Dendritic cell treated with granulocyte-macrophage colony-stimulating factor and Interleukin-4, amounts not matched to agents 40 ng/mL and 50 ng/mL, for 4 days (primary cell): ENCODE measurements at regions not wholly inside any gene's neighbourhood (a gene's known extent, or its start where the extent isn't known, plus 50 kb on each side); places are given as distances from the start of the nearest gene placed in this dataset.

Source experiments
- H3K27ac Mint-ChIP-seq: one replicate; pipeline ENCODE4 v1.8.0; 2022; ENCODE audit warnings: mild to moderate bottlenecking, mixed read lengths
- H3K27me3 Mint-ChIP-seq: one replicate; pipeline ENCODE4 v1.8.0; 2022; ENCODE audit warnings: mild to moderate bottlenecking, mixed read lengths
- H3K36me3 Mint-ChIP-seq: one replicate; pipeline ENCODE4 v1.8.0; 2022; ENCODE audit warnings: low read depth, mixed read lengths
- H3K4me1 Mint-ChIP-seq: one replicate; pipeline ENCODE4 v1.8.0; 2022; ENCODE audit warnings: low read depth, mixed read lengths
- H3K4me3 Mint-ChIP-seq: one replicate; pipeline ENCODE4 v1.8.0; 2022; ENCODE audit warnings: mild to moderate bottlenecking, moderate library complexity, mixed read lengths
- H3K9me3 Mint-ChIP-seq: one replicate; pipeline ENCODE4 v1.8.0; 2022; ENCODE audit warnings: mixed read lengths
- intact Hi-C: fragments of 100-400 bp; cut with micrococcal nuclease; formaldehyde crosslinking; loops from one replicate; pipeline ENCODE4 v1.15.0; 2022

GRCh38 chr6:7468382-7469081 is 72.9 kb upstream of the DSP start:
- no peaks in the 10 kb centered on the region for H3K9me3 Mint-ChIP-seq
- H3K4me1 Mint-ChIP-seq, result peaks cover 20% of the 10 kb centered on the region
- no peak overlapping the region for H3K27ac Mint-ChIP-seq
- peak overlapping the region; percentile 54 for H3K4me3 Mint-ChIP-seq
- intact Hi-C loops, result no loop called here
- H3K36me3 Mint-ChIP-seq, result no peaks in the 10 kb centered on the region
- peaks cover 4% of the 10 kb centered on the region for H3K27me3 Mint-ChIP-seq

- intact Hi-C loops, result no loop called here
- Mint-ChIP-seq H3K27me3 (peaks cover 3% of the 10 kb centered on the region), H3K9me3 (no peaks in the 10 kb centered on the region), H3K4me3 (no peak overlapping the region), H3K27ac (no peak overlapping the region), H3K36me3 (no peaks in the 10 kb centered on the region), H3K4me1 (peaks cover 20% of the 10 kb centered on the region)
These were observed 71.8 kb upstream of the DSP start for GRCh38 chr6:7469696-7470095.

GRCh38 chr6:7471171-7471570 is 70.3 kb upstream of the DSP start:
- Mint-ChIP-seq H3K36me3 (no peaks in the 10 kb centered on the region), H3K27me3 (peaks cover 3% of the 10 kb centered on the region), H3K9me3 (no peaks in the 10 kb centered on the region), H3K4me3 (no peak overlapping the region), H3K4me1 (peaks cover 20% of the 10 kb centered on the region), H3K27ac (no peak overlapping the region)
- intact Hi-C loops, result no loop called here

- H3K27me3 Mint-ChIP-seq, result peaks cover 5% of the 10 kb centered on the region
- peaks cover 10% of the 10 kb centered on the region for H3K4me1 Mint-ChIP-seq
- H3K9me3 Mint-ChIP-seq, result no peaks in the 10 kb centered on the region
- H3K36me3 Mint-ChIP-seq, result no peaks in the 10 kb centered on the region
- intact Hi-C loops, result no loop called here
- no peak overlapping the region for H3K4me3 Mint-ChIP-seq
- H3K27ac Mint-ChIP-seq, result no peak overlapping the region
These were observed 67.4 kb upstream of the DSP start for GRCh38 chr6:7473805-7474719.

GRCh38 chr6:7475081-7475480 is 66.4 kb upstream of the DSP start:
- no peaks in the 10 kb centered on the region for H3K9me3 Mint-ChIP-seq
- no peak overlapping the region for H3K4me3 Mint-ChIP-seq
- no peak overlapping the region for H3K27ac Mint-ChIP-seq
- H3K36me3 Mint-ChIP-seq, result no peaks in the 10 kb centered on the region
- H3K4me1 Mint-ChIP-seq, result peaks cover 17% of the 10 kb centered on the region
- intact Hi-C loops, result no loop called here
- peaks cover 5% of the 10 kb centered on the region for H3K27me3 Mint-ChIP-seq

GRCh38 chr6:7479801-7480266 is 61.6 kb upstream of the DSP start:
- Mint-ChIP-seq H3K27me3 (peaks cover 6% of the 10 kb centered on the region), H3K4me3 (no peak overlapping the region), H3K4me1 (peaks cover 8% of the 10 kb centered on the region), H3K36me3 (no peaks in the 10 kb centered on the region), H3K27ac (no peak overlapping the region), H3K9me3 (no peaks in the 10 kb centered on the region)
- intact Hi-C loops, result no loop called here

GRCh38 chr6:7484666-7485065 is 56.8 kb upstream of the DSP start:
- peaks cover 5% of the 10 kb centered on the region for H3K4me1 Mint-ChIP-seq
- H3K27ac Mint-ChIP-seq, result no peak overlapping the region
- H3K27me3 Mint-ChIP-seq, result peaks cover 8% of the 10 kb centered on the region
- no peaks in the 10 kb centered on the region for H3K9me3 Mint-ChIP-seq
- no peak overlapping the region for H3K4me3 Mint-ChIP-seq
- intact Hi-C loops, result no loop called here
- no peaks in the 10 kb centered on the region for H3K36me3 Mint-ChIP-seq

GRCh38 chr6:7486951-7487350 is 54.5 kb upstream of the DSP start:
- no peak overlapping the region for H3K4me3 Mint-ChIP-seq
- H3K27ac Mint-ChIP-seq, result no peak overlapping the region
- H3K36me3 Mint-ChIP-seq, result no peaks in the 10 kb centered on the region
- peaks cover 9% of the 10 kb centered on the region for H3K27me3 Mint-ChIP-seq
- intact Hi-C loops, result no loop called here
- H3K4me1 Mint-ChIP-seq, result no peaks in the 10 kb centered on the region
- H3K9me3 Mint-ChIP-seq, result no peaks in the 10 kb centered on the region

GRCh38 chr6:7488494-7488893 is 53.0 kb upstream of the DSP start:
- no peak overlapping the region for H3K4me3 Mint-ChIP-seq
- H3K27me3 Mint-ChIP-seq, result peaks cover 13% of the 10 kb centered on the region
- H3K4me1 Mint-ChIP-seq, result no peaks in the 10 kb centered on the region
- intact Hi-C loops, result no loop called here
- no peaks in the 10 kb centered on the region for H3K36me3 Mint-ChIP-seq
- H3K27ac Mint-ChIP-seq, result no peak overlapping the region
- H3K9me3 Mint-ChIP-seq, result no peaks in the 10 kb centered on the region

- intact Hi-C loops, result no loop called here
- Mint-ChIP-seq H3K27me3 (peaks cover 13% of the 10 kb centered on the region), H3K36me3 (no peaks in the 10 kb centered on the region), H3K4me1 (no peaks in the 10 kb centered on the region), H3K9me3 (no peaks in the 10 kb centered on the region), H3K27ac (no peak overlapping the region), H3K4me3 (no peak overlapping the region)
These were observed 52.1 kb upstream of the DSP start for GRCh38 chr6:7489376-7489775.
